ENCODE measurements at regions not wholly inside any gene's neighbourhood (a gene's known extent, or its start where the extent isn't known, plus 50 kb on each side); places are given as distances from the start of the nearest gene placed in this dataset.

DNA sequence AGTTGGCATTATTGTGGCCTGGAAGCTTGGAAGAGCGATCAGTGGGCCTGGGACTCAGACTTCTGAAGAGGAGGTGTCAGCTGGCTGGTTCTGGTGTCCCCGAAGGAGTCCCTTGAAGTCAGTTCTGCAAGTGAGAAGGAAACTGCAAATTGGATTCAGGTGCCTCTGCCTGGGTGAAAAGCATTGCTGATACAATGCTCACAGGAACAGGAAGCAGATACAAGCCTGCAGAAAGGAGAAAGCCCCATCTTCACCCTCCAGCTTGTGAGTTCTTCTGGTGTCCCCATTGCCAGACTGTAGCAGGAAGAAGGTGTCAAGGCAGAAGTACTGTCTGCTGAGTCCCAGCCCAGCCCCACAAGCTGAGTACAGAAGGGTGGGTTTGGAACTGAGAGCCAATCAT, 271.3 kb downstream of the PLOD2 start:
- TF ChIP-seq, protein P1, sequence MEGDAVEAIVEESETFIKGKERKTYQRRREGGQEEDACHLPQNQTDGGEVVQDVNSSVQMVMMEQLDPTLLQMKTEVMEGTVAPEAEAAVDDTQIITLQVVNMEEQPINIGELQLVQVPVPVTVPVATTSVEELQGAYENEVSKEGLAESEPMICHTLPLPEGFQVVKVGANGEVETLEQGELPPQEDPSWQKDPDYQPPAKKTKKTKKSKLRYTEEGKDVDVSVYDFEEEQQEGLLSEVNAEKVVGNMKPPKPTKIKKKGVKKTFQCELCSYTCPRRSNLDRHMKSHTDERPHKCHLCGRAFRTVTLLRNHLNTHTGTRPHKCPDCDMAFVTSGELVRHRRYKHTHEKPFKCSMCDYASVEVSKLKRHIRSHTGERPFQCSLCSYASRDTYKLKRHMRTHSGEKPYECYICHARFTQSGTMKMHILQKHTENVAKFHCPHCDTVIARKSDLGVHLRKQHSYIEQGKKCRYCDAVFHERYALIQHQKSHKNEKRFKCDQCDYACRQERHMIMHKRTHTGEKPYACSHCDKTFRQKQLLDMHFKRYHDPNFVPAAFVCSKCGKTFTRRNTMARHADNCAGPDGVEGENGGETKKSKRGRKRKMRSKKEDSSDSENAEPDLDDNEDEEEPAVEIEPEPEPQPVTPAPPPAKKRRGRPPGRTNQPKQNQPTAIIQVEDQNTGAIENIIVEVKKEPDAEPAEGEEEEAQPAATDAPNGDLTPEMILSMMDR (IDR thresholded peaks at IDR 0.05) = no peak
- TF ChIP-seq POLR2A (IDR thresholded peaks at IDR 0.05) = no peak

All from tibial nerve (tissue), 3 donors.